ENCODE measurements at regions not wholly inside any gene's neighbourhood (a gene's known extent, or its start where the extent isn't known, plus 50 kb on each side); places are given as distances from the start of the nearest gene placed in this dataset.
A peak's percentile ranks its signal among the peaks of the same experiment; 100 is the strongest.

- DNase-seq = no peak
Observed at GRCh38 chr10:3420527-3421469, 248.2 kb upstream of the PITRM1 start.

GRCh38 chr10:3419719-3420495, 247.3 kb upstream of the PITRM1 start:
- peak in 1 of 2 donors; percentile 35 for DNase-seq

GRCh38 chr10:3418926-3419325, 246.3 kb upstream of the PITRM1 start:
- no peak for DNase-seq

GRCh38 chr10:3418041-3418754, 245.6 kb upstream of the PITRM1 start:
- no peak for DNase-seq

- no peak for DNase-seq
Observed at GRCh38 chr10:3417096-3417495, 244.5 kb upstream of the PITRM1 start.

- no peak for DNase-seq
Observed at GRCh38 chr10:3415878-3416605, 243.5 kb upstream of the PITRM1 start.

GRCh38 chr10:3415038-3415736, 242.6 kb upstream of the PITRM1 start:
- DNase-seq = no peak

GRCh38 chr10:3414667-3415023, 242.1 kb upstream of the PITRM1 start:
- no peak for DNase-seq

GRCh38 chr10:3413937-3414666, 241.5 kb upstream of the PITRM1 start:
- DNase-seq = no peak

- no peak for DNase-seq
Observed at GRCh38 chr10:3412646-3413045, 240.1 kb upstream of the PITRM1 start.

- DNase-seq = no peak
Observed at GRCh38 chr10:3412071-3412582, 239.5 kb upstream of the PITRM1 start.

GRCh38 chr10:3411044-3411443, 238.5 kb upstream of the PITRM1 start:
- no peak for DNase-seq

GRCh38 chr10:3409928-3410327, 237.3 kb upstream of the PITRM1 start:
- no peak for DNase-seq

GRCh38 chr10:3408603-3409365, 236.2 kb upstream of the PITRM1 start:
- DNase-seq = no peak

- DNase-seq = no peak
Observed at GRCh38 chr10:3407208-3407607, 234.6 kb upstream of the PITRM1 start.

GRCh38 chr10:3406556-3406955, 234.0 kb upstream of the PITRM1 start:
- DNase-seq = no peak

GRCh38 chr10:3404381-3404780, 231.8 kb upstream of the PITRM1 start:
- no peak for DNase-seq

GRCh38 chr10:3402187-3402751, 229.7 kb upstream of the PITRM1 start:
- no peak for DNase-seq

GRCh38 chr10:3401491-3401938, 228.9 kb upstream of the PITRM1 start:
- no peak for DNase-seq

GRCh38 chr10:3400348-3400747, 227.8 kb upstream of the PITRM1 start:
- DNase-seq = no peak
